ENCODE measurements at regions not wholly inside any gene's neighbourhood (a gene's known extent, or its start where the extent isn't known, plus 50 kb on each side); places are given as distances from the start of the nearest gene placed in this dataset.

DNA sequence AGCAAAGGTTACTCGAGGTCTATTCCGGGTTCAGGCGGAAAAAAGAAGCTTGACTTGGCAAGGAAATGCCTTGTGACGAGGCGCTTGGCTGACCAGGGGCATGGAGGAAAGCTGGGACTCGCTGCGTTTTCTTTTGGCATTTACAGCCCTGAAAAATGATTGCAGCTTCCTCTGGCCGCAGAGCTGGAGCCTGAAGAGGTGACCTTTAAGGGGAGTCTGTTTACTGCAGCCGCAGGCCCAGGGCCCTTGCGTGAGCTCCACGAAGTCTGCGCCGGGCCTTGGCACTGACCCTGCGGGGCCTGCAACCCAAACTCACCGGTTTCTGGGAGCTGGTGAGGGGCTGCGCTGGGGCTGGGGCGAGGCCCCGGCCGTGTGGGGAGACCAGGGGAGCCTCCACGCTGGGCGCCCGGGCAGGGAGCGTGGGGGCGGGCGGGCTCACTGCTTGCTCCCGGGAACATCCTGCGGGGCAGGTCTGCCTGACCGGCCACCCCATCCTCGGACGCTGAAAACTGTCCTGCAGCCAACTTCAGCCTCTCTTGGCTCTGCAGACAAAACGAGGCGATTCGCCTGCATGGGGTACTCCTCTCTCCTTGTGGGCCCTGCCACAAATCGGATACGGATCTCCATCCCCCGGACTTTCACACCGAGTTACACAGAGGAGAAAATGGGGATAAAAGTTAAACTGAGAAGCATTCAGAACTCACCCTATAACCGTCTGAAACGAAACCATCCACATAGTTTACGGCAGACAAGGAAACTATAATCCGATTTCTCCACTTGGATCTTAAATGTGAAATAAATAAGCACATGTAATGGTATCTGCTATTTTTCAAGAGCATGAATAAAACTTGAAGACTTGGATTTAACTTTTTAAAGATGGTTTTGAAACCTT lies 206.3 kb upstream of the FOXF1 start:
- in situ Hi-C loops (cut with MboI): no loop called here
- H3K4me1 ChIP-seq (ENCODE audit: control insufficient read depth, insufficient read depth, low read length): no peaks in the 10 kb centered on the region
- ChIA-PET POLR2A (no interaction called here), SMC1A (ENCODE audit: uncharacterized antibody, unreplicated experiment) (no interaction called here), RAD21 (ENCODE audit: unreplicated experiment) (no interaction called here), CTCF (interaction anchor here (1.1 kb wide), 1 partner anchor 214 kb away, joined by 3 read pairs; no protein-coding TSS in a partner anchor)
- no peak for DNase-seq (ENCODE audit: low read depth, low spot score)
- no peaks in the 10 kb centered on the region for H3K79me2 ChIP-seq (ENCODE audit: control insufficient read depth, insufficient read depth, low read length)
- H3K36me3 ChIP-seq (ENCODE audit: control insufficient read depth in 2 of 2, insufficient read depth in 2 of 2, low read length in 1 of 2): no peaks in the 10 kb centered on the region
- H4K20me1 ChIP-seq (ENCODE audit: control insufficient read depth, insufficient read depth): no peaks in the 10 kb centered on the region
- no peak overlapping the region for H3K27ac ChIP-seq (ENCODE audit: control insufficient read depth, insufficient read depth)
- WGBS (ENCODE audit: insufficient coverage, insufficient replicate concordance, low lambda C conversion rate, missing lambda C conversion rate): 34% methylated on average over 32 of the region's 41 CpGs
- no peak overlapping the region for H3K4me2 ChIP-seq (ENCODE audit: control insufficient read depth, insufficient read depth)
- H3K27me3 ChIP-seq (replicated peaks in 1 of 2; ENCODE audit: control insufficient read depth in 2 of 2, insufficient read depth in 2 of 2, low read length in 1 of 2): peaks cover 3 to 7% of the 10 kb centered on the region in 2 experiments; a peak in 3 of 4 replicates
- H3K9ac ChIP-seq (ENCODE audit: control insufficient read depth, insufficient read depth, low read length): no peak overlapping the region
- no peak overlapping the region for H3K4me3 ChIP-seq
- H2AFZ ChIP-seq (ENCODE audit: control insufficient read depth, low read depth, low read length): no peak overlapping the region
- intact Hi-C loops (cut with micrococcal nuclease; ENCODE audit: unreplicated experiment): no loop called here
- H3K9me3 ChIP-seq (replicated peaks; ENCODE audit: control insufficient read depth, insufficient read depth, low read length): no peaks in the 10 kb centered on the region; the same call in 2 of the 3 replicates
- no peak for ATAC-seq
- no peak for FAIRE-seq
- no TSS peak for BruUV-seq (replicated peaks)
- TF ChIP-seq RAD51 (IDR thresholded peaks at IDR 0.05) (no peak), ZNF24 (IDR thresholded peaks at IDR 0.05) (no peak), SMAD1 (IDR thresholded peaks at IDR 0.05; ENCODE audit: low read depth, partially characterized antibody) (no peak), SPI1 (IDR thresholded peaks at IDR 0.05; ENCODE audit: borderline replicate concordance, insufficient read depth, low read depth, low read length) (no peak), IKZF2 (IDR thresholded peaks at IDR 0.05) (no peak), SUZ12 (IDR thresholded peaks at IDR 0.05; ENCODE audit: unreplicated experiment) (no peak), RELA (IDR thresholded peaks at IDR 0.05; ENCODE audit: borderline replicate concordance, partially characterized antibody) (no peak)
- TF ChIP-seq, protein P1, sequence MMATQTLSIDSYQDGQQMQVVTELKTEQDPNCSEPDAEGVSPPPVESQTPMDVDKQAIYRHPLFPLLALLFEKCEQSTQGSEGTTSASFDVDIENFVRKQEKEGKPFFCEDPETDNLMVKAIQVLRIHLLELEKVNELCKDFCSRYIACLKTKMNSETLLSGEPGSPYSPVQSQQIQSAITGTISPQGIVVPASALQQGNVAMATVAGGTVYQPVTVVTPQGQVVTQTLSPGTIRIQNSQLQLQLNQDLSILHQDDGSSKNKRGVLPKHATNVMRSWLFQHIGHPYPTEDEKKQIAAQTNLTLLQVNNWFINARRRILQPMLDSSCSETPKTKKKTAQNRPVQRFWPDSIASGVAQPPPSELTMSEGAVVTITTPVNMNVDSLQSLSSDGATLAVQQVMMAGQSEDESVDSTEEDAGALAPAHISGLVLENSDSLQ (IDR thresholded peaks at IDR 0.05): no peak
- TF ChIP-seq, protein P2, sequence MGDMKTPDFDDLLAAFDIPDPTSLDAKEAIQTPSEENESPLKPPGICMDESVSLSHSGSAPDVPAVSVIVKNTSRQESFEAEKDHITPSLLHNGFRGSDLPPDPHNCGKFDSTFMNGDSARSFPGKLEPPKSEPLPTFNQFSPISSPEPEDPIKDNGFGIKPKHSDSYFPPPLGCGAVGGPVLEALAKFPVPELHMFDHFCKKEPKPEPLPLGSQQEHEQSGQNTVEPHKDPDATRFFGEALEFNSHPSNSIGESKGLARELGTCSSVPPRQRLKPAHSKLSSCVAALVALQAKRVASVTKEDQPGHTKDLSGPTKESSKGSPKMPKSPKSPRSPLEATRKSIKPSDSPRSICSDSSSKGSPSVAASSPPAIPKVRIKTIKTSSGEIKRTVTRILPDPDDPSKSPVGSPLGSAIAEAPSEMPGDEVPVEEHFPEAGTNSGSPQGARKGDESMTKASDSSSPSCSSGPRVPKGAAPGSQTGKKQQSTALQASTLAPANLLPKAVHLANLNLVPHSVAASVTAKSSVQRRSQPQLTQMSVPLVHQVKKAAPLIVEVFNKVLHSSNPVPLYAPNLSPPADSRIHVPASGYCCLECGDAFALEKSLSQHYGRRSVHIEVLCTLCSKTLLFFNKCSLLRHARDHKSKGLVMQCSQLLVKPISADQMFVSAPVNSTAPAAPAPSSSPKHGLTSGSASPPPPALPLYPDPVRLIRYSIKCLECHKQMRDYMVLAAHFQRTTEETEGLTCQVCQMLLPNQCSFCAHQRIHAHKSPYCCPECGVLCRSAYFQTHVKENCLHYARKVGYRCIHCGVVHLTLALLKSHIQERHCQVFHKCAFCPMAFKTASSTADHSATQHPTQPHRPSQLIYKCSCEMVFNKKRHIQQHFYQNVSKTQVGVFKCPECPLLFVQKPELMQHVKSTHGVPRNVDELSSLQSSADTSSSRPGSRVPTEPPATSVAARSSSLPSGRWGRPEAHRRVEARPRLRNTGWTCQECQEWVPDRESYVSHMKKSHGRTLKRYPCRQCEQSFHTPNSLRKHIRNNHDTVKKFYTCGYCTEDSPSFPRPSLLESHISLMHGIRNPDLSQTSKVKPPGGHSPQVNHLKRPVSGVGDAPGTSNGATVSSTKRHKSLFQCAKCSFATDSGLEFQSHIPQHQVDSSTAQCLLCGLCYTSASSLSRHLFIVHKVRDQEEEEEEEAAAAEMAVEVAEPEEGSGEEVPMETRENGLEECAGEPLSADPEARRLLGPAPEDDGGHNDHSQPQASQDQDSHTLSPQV (IDR thresholded peaks at IDR 0.05): no peak

Data from GM12878 (cell line).